HCT116 (cell line): ENCODE measurements at regions not wholly inside any gene's neighbourhood (a gene's known extent, or its start where the extent isn't known, plus 50 kb on each side); places are given as distances from the start of the nearest gene placed in this dataset.

Experiments used
- ATAC-seq: fragments of 200-7000 bp; cut with Tn5 transposase; 2 replicates; pipeline ENCODE4 v1.9.1; 2020; ENCODE audit warnings: mild to moderate bottlenecking, moderate library complexity
- BruUV-seq: library from RNA; stranded (reverse); fragments of 400-500 nt; replicated peaks from 2 replicates; lab custom pipeline; 2021; lab: Mats Ljungman, UMichigan
- CTCF ChIA-PET: fragments of 300-600 bp; sonication (Branson Sonifier 250); formaldehyde crosslinking; loops from one replicate; lab custom pipeline; 2021; ENCODE audit warnings: antibody characterized with exemption; lab: Charles Lee
- POLR2A ChIA-PET: fragments of 300-600, 350-600 bp; sonication (Branson Sonifier 250); formaldehyde crosslinking; loops from one replicate; lab custom pipeline; 2021; ENCODE audit warnings: antibody characterized with exemption; lab: Charles Lee
- RAD21 ChIA-PET, 2 experiments: fragments of 300-600 bp; sonication (Branson Sonifier 250); formaldehyde crosslinking; loops; one replicate each; lab custom pipeline; 2023; ENCODE audit warnings: low total read pairs in 2 of 2; ENCODE audit not compliant: uncharacterized antibody in 2 of 2, unreplicated experiment in 2 of 2, low non-redundant PET in 1 of 2; lab: Charles Lee
- DNase-seq: peaks from one replicate; pipeline ENCODE4 v3.0.0-alpha.2; 2010; ENCODE audit warnings: low read depth, low spot score
- H2AFZ ChIP-seq: fragments of 200-600 bp; shearing (Covaris generic), sonication (generic); 2 replicates; pipeline ENCODE4 v1.6.1; 2017; ENCODE audit warnings: low read depth, mixed run types, mixed read lengths, antibody characterized with exemption, low read length; ENCODE audit not compliant: poor library complexity, severe bottlenecking
- H3K27ac ChIP-seq: 2 replicates; pipeline ENCODE4 v1.5.1; 2012; ENCODE audit warnings: low read depth, low read length
- H3K27me3 ChIP-seq: fragments of 200-600 bp; sonication (generic); 2 replicates; pipeline ENCODE4 v1.6.1; 2016; ENCODE audit warnings: mixed run types, low read length, mixed read lengths; ENCODE audit not compliant: insufficient read depth
- H3K36me3 ChIP-seq, 2 experiments: fragments of 200-500 bp in 1 of 2; fragments of 200-600 bp in 1 of 2; sonication (Bioruptor generic) in 1 of 2; sonication (generic) in 1 of 2; 2 replicates each; pipeline versions ENCODE4 v1.5.1 to v1.6.1; 2014 to 2016; ENCODE audit warnings: low read length in 2 of 2, inconsistent platforms in 1 of 2, mixed read lengths in 1 of 2, mixed run types in 1 of 2; ENCODE audit not compliant: insufficient read depth in 2 of 2, control insufficient read depth in 1 of 2
- H3K4me1 ChIP-seq, 2 experiments: fragments of 200-600 bp in 1 of 2; sonication (generic) in 1 of 2; 2 replicates each; pipeline versions ENCODE4 v1.5.1 to v1.6.1; 2012 to 2017; ENCODE audit warnings: low read length in 2 of 2, inconsistent platforms in 1 of 2, mild to moderate bottlenecking in 1 of 2, mixed read lengths in 1 of 2, mixed run types in 1 of 2, moderate library complexity in 1 of 2; ENCODE audit not compliant: insufficient read depth in 2 of 2, control insufficient read depth in 1 of 2
- H3K4me2 ChIP-seq: fragments of 200-600 bp; sonication (generic); 2 replicates; pipeline ENCODE4 v1.6.1; 2017; ENCODE audit warnings: mixed run types, low read length, mixed read lengths
- H3K4me3 ChIP-seq, 2 experiments: fragments of 200-600 bp in 1 of 2; sonication (generic) in 1 of 2; replicated peaks in 1 of 2; 2 replicates each; pipeline ENCODE4 v1.5.1; 2011 to 2016; ENCODE audit warnings: low read length in 2 of 2, control low read depth in 1 of 2, low read depth in 1 of 2, mild to moderate bottlenecking in 1 of 2, mixed read lengths in 1 of 2, mixed run types in 1 of 2
- H3K79me2 ChIP-seq: fragments of 200-600 bp; sonication (generic); 2 replicates; pipeline ENCODE4 v1.6.1; 2017; ENCODE audit warnings: mild to moderate bottlenecking, mixed run types, low read length, moderate library complexity, mixed read lengths; ENCODE audit not compliant: insufficient read depth
- H3K9ac ChIP-seq: fragments of 200-600 bp; sonication (generic); 2 replicates; pipeline ENCODE4 v1.6.1; 2016; ENCODE audit warnings: low read length, mixed read lengths
- H3K9me2 ChIP-seq: fragments of 200-600 bp; sonication (generic), shearing (Covaris generic); 2 replicates; pipeline ENCODE4 v1.6.1; 2017; ENCODE audit warnings: mixed run types, mild to moderate bottlenecking, moderate library complexity; ENCODE audit not compliant: insufficient read depth
- H3K9me3 ChIP-seq, 2 experiments: fragments of 200-500 bp in 1 of 2; fragments of 200-600 bp in 1 of 2; sonication (Bioruptor generic) in 1 of 2; sonication (generic) in 1 of 2; 2 replicates each; pipeline ENCODE4 v1.6.1; 2014 to 2017; ENCODE audit warnings: low read length in 2 of 2, mixed read lengths in 2 of 2, inconsistent platforms in 1 of 2, low read depth in 1 of 2, mild to moderate bottlenecking in 1 of 2, mixed run types in 1 of 2, moderate library complexity in 1 of 2; ENCODE audit not compliant: control insufficient read depth in 1 of 2, insufficient read depth in 1 of 2
- H4K20me1 ChIP-seq: fragments of 200-600 bp; sonication (generic), shearing (Covaris generic); 2 replicates; pipeline ENCODE4 v1.6.1; 2017; ENCODE audit warnings: mixed run types, mild to moderate bottlenecking, moderate library complexity; ENCODE audit not compliant: insufficient read depth
- EGR1 ChIP-seq: IDR thresholded peaks from 2 replicates; pipeline ENCODE4 v1.6.1; 2012; ENCODE audit warnings: low read depth
- EZH2phosphoT487 ChIP-seq: fragments of 200-600 bp; IDR thresholded peaks from 2 replicates; pipeline ENCODE4 v1.6.1; 2018; ENCODE audit warnings: antibody characterized with exemption, borderline replicate concordance
- TCF7L2 ChIP-seq: IDR thresholded peaks from 2 replicates; pipeline ENCODE4 v1.7.0; 2011; ENCODE audit warnings: borderline replicate concordance, inconsistent platforms; ENCODE audit not compliant: insufficient read depth, insufficient read length; ENCODE audit errors: extremely low read depth
- intact Hi-C: fragments of 100-400 bp; cut with micrococcal nuclease; formaldehyde crosslinking; loops from 2 replicates; pipeline ENCODE4 v1.10.0; 2022
- TF ChIP-seq, protein P1 (sequence below), 3 experiments: fragments of 200-600 bp in 1 of 3; sonication (generic) in 1 of 3; IDR thresholded peaks in 2 of 3; conservative IDR thresholded peaks in 1 of 3; 2 replicates each; pipeline ENCODE4 v1.5.1; 2012 to 2017; ENCODE audit warnings: low read depth in 2 of 3, low read length in 2 of 3, antibody characterized with exemption in 1 of 3, borderline replicate concordance in 1 of 3, control low read depth in 1 of 3, mild to moderate bottlenecking in 1 of 3, mixed read lengths in 1 of 3, mixed run types in 1 of 3, moderate library complexity in 1 of 3; ENCODE audit not compliant: insufficient read depth in 1 of 3

- ATAC-seq (no peak), DNase-seq (no peak)
- H2AFZ ChIP-seq: no peak overlapping the region
- no peaks in the 10 kb centered on the region for H3K4me1 ChIP-seq
- ChIA-PET CTCF (no interaction called here), POLR2A (no interaction called here), RAD21 (no interaction called here)
- no peak for TF ChIP-seq EZH2phosphoT487
- no peak for TF ChIP-seq TCF7L2
- TF ChIP-seq EGR1: no peak
- no TSS peak for BruUV-seq
- no peak overlapping the region for H3K4me2 ChIP-seq
- no peaks in the 10 kb centered on the region for H3K27me3 ChIP-seq
- no peaks in the 10 kb centered on the region for H3K79me2 ChIP-seq
- intact Hi-C loops: loop anchor here (5.0 kb wide), 1 partner anchor 60 kb away; no protein-coding TSS in a partner anchor
- H3K4me3 ChIP-seq: no peak overlapping the region
- H3K9me2 ChIP-seq: no peaks in the 10 kb centered on the region
- H3K36me3 ChIP-seq: no peaks in the 10 kb centered on the region
- H3K9ac ChIP-seq: no peak overlapping the region
- H4K20me1 ChIP-seq: no peaks in the 10 kb centered on the region
- no peaks in the 10 kb centered on the region; a peak in 1 of 4 replicates for H3K9me3 ChIP-seq
- no peak overlapping the region for H3K27ac ChIP-seq
Measured at GRCh38 chr3:118011910-118012309, 1022.7 kb downstream of the IGSF11 start.

DNA sequence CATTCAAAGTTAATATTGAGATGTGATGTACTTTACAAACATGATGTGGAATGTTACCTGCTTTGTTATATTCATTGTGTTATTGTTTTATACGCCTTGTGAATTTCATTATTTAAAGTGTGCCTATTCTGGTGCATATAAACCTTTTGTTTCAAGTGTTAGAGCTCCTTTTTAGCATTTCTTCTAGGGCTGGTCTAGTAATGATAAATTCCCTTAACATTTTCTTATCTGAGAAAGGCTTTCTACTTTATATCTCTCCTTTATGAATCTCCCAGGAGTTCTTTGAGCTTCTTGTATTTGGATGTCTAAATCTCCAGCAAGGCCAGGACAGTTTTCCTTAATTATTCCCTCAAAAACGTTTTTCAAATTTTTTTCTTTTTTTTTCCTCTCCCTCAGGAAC, 1005.6 kb downstream of the IGSF11 start:
- Histone ChIP-seq H2AFZ (no peak overlapping the region), H3K4me3 (no peak overlapping the region), H3K79me2 (no peaks in the 10 kb centered on the region), H3K9me2 (no peaks in the 10 kb centered on the region), H4K20me1 (no peaks in the 10 kb centered on the region), H3K27ac (no peak overlapping the region), H3K9me3 (peaks cover 0 to 5% of the 10 kb centered on the region in 2 experiments; a peak in 1 of 4 replicates), H3K9ac (no peak overlapping the region), H3K27me3 (no peaks in the 10 kb centered on the region), H3K36me3 (no peaks in the 10 kb centered on the region), H3K4me1 (no peaks in the 10 kb centered on the region), H3K4me2 (no peak overlapping the region)
- intact Hi-C loops: no loop called here
- no peak for TF ChIP-seq EGR1
- TF ChIP-seq, protein P1, sequence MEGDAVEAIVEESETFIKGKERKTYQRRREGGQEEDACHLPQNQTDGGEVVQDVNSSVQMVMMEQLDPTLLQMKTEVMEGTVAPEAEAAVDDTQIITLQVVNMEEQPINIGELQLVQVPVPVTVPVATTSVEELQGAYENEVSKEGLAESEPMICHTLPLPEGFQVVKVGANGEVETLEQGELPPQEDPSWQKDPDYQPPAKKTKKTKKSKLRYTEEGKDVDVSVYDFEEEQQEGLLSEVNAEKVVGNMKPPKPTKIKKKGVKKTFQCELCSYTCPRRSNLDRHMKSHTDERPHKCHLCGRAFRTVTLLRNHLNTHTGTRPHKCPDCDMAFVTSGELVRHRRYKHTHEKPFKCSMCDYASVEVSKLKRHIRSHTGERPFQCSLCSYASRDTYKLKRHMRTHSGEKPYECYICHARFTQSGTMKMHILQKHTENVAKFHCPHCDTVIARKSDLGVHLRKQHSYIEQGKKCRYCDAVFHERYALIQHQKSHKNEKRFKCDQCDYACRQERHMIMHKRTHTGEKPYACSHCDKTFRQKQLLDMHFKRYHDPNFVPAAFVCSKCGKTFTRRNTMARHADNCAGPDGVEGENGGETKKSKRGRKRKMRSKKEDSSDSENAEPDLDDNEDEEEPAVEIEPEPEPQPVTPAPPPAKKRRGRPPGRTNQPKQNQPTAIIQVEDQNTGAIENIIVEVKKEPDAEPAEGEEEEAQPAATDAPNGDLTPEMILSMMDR (IDR thresholded peaks at IDR 0.05 in 2 of 3, conservative IDR thresholded peaks at IDR 0.05 in 1 of 3; ENCODE audit: borderline replicate concordance in 1 of 3, insufficient read depth in 1 of 3, low read depth in 2 of 3, low read length in 2 of 3): no peak
- ChIA-PET POLR2A (no interaction called here), CTCF (no interaction called here), RAD21 (no interaction called here)
- no peak for ATAC-seq
- no peak for DNase-seq
- BruUV-seq: no TSS peak
